Erythroblast (primary cell): ENCODE measurements at regions not wholly inside any gene's neighbourhood (a gene's known extent, or its start where the extent isn't known, plus 50 kb on each side); places are given as distances from the start of the nearest gene placed in this dataset.

Experiments
- GATA1 ChIP-seq: IDR thresholded peaks from 2 replicates; pipeline ENCODE4 v1.6.1; 2011; ENCODE audit warnings: low read depth, mild to moderate bottlenecking, control low read depth, low read length, moderate library complexity
- POLR2A ChIP-seq: IDR thresholded peaks from 2 replicates; pipeline ENCODE4 v1.6.1; 2011; ENCODE audit warnings: mild to moderate bottlenecking, low read length

- TF ChIP-seq POLR2A (no peak), GATA1 (no peak)
Measured at GRCh38 chr15:70493376-70493775, 270.0 kb downstream of the UACA start.
